ENCODE measurements at regions not wholly inside any gene's neighbourhood (a gene's known extent, or its start where the extent isn't known, plus 50 kb on each side); places are given as distances from the start of the nearest gene placed in this dataset.

DNA sequence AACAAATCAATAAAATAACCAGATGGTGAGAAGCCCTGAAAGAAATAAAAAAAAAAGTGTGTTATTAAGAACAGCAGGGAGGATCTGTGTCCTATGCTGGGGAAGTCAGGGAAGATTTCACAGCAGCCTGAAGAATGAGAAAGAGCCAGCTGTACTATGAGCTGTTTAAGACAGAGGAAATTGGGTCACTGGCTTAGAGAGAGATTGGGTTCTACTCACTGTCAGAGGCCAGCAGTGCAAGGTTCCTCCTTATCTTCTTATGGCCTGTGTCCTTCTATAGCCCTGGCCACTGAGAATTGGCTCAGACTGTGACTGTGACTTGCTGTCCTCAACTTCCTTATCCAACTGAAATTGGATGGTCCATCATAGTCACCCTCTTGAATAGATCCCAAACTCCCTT, 54.8 kb upstream of the FDX1 start:
- H3K79me2 ChIP-seq (ENCODE audit: insufficient read depth, low read length): no peaks in the 10 kb centered on the region
- H3K9me3 ChIP-seq (ENCODE audit: insufficient read depth, low read length, severe bottlenecking): no peaks in the 10 kb centered on the region
- no peaks in the 10 kb centered on the region for H3K27me3 ChIP-seq (ENCODE audit: insufficient read depth, low read length, poor library complexity)
- TF ChIP-seq EZH2 (IDR thresholded peaks at IDR 0.05; ENCODE audit: borderline replicate concordance, low read depth, low read length, severe bottlenecking): no peak
- no peak overlapping the region for H2AFZ ChIP-seq (ENCODE audit: low read depth, low read length)
- no peak overlapping the region for H3K4me2 ChIP-seq (ENCODE audit: insufficient read depth, low read length)
- H4K20me1 ChIP-seq (ENCODE audit: insufficient read depth, low read length): no peaks in the 10 kb centered on the region
- H3K4me3 ChIP-seq (ENCODE audit: low read depth in 1 of 2, low read length in 2 of 2): no peak overlapping the region
- H3K36me3 ChIP-seq (ENCODE audit: insufficient read depth, low read length): no peaks in the 10 kb centered on the region
- no peak overlapping the region for H3K9ac ChIP-seq (ENCODE audit: low read depth, low read length)
- no peak overlapping the region for H3K27ac ChIP-seq (ENCODE audit: low read length)
- ATAC-seq (ENCODE audit: insufficient read depth, low read depth): no peak
- no peaks in the 10 kb centered on the region for H3K4me1 ChIP-seq (ENCODE audit: insufficient read depth, low read length)
- DNase-seq: no peak

DNA sequence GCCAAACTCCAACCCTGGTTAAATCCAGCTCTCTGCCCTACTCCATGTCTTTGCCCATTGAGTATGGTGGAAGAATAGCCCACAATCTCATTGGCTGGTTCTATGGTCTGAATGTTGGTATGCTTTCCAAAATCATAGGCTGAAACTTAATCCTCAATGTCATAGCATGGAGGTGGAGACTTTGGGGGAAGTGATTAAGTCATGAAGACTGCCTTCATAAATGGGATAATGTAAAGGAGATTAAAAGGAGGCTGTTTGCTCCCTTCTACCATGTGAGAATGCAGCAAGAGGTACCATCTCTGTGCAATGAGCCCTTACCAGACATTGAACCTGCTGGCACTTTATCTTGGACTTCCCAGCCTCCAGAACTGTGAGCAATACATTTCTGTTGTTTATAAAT, 54.4 kb upstream of the FDX1 start:
- H3K9me3 ChIP-seq (ENCODE audit: insufficient read depth, low read length, severe bottlenecking): no peaks in the 10 kb centered on the region
- ATAC-seq (ENCODE audit: insufficient read depth, low read depth) (no peak), DNase-seq (no peak)
- H2AFZ ChIP-seq (ENCODE audit: low read depth, low read length): no peak overlapping the region
- no peaks in the 10 kb centered on the region for H4K20me1 ChIP-seq (ENCODE audit: insufficient read depth, low read length)
- no peak overlapping the region for H3K4me3 ChIP-seq (ENCODE audit: low read depth in 1 of 2, low read length in 2 of 2)
- no peaks in the 10 kb centered on the region for H3K4me1 ChIP-seq (ENCODE audit: insufficient read depth, low read length)
- H3K79me2 ChIP-seq (ENCODE audit: insufficient read depth, low read length): no peaks in the 10 kb centered on the region
- H3K4me2 ChIP-seq (ENCODE audit: insufficient read depth, low read length): no peak overlapping the region
- no peaks in the 10 kb centered on the region for H3K36me3 ChIP-seq (ENCODE audit: insufficient read depth, low read length)
- no peak overlapping the region for H3K27ac ChIP-seq (ENCODE audit: low read length)
- TF ChIP-seq EZH2 (IDR thresholded peaks at IDR 0.05; ENCODE audit: borderline replicate concordance, low read depth, low read length, severe bottlenecking): no peak
- TF ChIP-seq, protein P1, sequence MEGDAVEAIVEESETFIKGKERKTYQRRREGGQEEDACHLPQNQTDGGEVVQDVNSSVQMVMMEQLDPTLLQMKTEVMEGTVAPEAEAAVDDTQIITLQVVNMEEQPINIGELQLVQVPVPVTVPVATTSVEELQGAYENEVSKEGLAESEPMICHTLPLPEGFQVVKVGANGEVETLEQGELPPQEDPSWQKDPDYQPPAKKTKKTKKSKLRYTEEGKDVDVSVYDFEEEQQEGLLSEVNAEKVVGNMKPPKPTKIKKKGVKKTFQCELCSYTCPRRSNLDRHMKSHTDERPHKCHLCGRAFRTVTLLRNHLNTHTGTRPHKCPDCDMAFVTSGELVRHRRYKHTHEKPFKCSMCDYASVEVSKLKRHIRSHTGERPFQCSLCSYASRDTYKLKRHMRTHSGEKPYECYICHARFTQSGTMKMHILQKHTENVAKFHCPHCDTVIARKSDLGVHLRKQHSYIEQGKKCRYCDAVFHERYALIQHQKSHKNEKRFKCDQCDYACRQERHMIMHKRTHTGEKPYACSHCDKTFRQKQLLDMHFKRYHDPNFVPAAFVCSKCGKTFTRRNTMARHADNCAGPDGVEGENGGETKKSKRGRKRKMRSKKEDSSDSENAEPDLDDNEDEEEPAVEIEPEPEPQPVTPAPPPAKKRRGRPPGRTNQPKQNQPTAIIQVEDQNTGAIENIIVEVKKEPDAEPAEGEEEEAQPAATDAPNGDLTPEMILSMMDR (IDR thresholded peaks at IDR 0.05; ENCODE audit: borderline replicate concordance, extremely low read depth, low read length, poor library complexity, severe bottlenecking): no peak
- no peaks in the 10 kb centered on the region for H3K27me3 ChIP-seq (ENCODE audit: insufficient read depth, low read length, poor library complexity)
- no peak overlapping the region for H3K9ac ChIP-seq (ENCODE audit: low read depth, low read length)

DNA sequence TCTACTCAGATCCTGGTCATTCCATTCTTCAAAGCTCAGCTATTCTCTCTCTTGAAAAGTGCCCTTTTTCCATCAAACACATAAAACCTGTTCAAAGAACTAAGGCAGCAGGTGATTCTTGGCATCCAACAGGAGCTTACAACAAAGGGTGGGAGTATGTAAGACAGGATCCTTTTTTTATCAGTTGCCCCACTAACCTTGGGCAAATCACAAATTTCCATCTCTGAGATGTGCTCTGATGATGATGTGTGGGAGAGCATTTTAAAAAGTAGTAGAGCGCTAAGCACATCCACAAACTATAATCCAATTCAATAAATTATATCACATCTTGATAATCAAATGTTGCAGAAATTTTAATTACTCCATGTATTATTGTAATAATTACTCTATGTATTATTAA, 53.7 kb upstream of the FDX1 start:
- TF ChIP-seq EZH2 (IDR thresholded peaks at IDR 0.05; ENCODE audit: borderline replicate concordance, low read depth, low read length, severe bottlenecking): no peak
- TF ChIP-seq, protein P1 (IDR thresholded peaks at IDR 0.05; ENCODE audit: borderline replicate concordance, extremely low read depth, low read length, poor library complexity, severe bottlenecking): no peak

DNA sequence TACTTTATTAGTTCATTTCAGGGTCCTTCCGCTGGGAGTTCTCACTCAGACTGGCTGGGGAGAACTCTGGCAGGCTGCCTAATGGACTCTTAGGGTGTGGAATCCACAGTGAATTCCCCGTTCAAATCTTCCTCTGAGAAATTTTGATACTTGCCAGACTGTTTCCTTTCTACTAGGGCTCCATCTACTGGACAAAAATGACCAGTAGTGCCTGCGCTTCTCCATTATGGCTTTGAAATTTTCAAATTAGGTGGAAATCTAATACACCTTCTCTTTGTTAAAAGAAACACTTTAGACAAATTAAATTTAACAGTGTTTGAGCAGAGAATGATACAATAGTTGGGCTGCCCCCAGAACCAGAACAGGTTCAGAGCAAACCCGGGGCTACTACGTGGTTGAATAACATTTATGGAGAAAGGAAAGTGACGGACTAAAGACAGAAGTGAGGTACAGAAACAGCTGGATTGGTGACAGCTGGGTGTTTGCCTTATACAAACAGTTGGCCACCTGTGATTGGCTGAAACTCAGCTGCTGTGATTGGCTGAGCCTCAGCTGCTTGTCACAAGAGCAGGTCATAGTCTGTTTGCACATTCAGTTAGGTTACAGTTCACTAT, 52.9 kb upstream of the FDX1 start:
- Histone ChIP-seq H3K36me3 (ENCODE audit: insufficient read depth, low read length) (no peaks in the 10 kb centered on the region), H3K9me3 (ENCODE audit: insufficient read depth, low read length, severe bottlenecking) (no peaks in the 10 kb centered on the region), H4K20me1 (ENCODE audit: insufficient read depth, low read length) (no peaks in the 10 kb centered on the region), H3K27ac (ENCODE audit: low read length) (no peak overlapping the region), H3K4me2 (ENCODE audit: insufficient read depth, low read length) (no peak overlapping the region), H3K9ac (ENCODE audit: low read depth, low read length) (no peak overlapping the region), H2AFZ (ENCODE audit: low read depth, low read length) (no peak overlapping the region), H3K79me2 (ENCODE audit: insufficient read depth, low read length) (no peaks in the 10 kb centered on the region), H3K4me3 (ENCODE audit: low read depth in 1 of 2, low read length in 2 of 2) (no peak overlapping the region), H3K4me1 (ENCODE audit: insufficient read depth, low read length) (no peaks in the 10 kb centered on the region), H3K27me3 (ENCODE audit: insufficient read depth, low read length, poor library complexity) (no peaks in the 10 kb centered on the region)
- DNase-seq (peak; percentile 18), ATAC-seq (ENCODE audit: insufficient read depth, low read depth) (peak; percentile 67)
- no peak for TF ChIP-seq EZH2 (IDR thresholded peaks at IDR 0.05; ENCODE audit: borderline replicate concordance, low read depth, low read length, severe bottlenecking)
- TF ChIP-seq, protein P1 (IDR thresholded peaks at IDR 0.05; ENCODE audit: borderline replicate concordance, extremely low read depth, low read length, poor library complexity, severe bottlenecking): peak; percentile 74

More for the DNA sequence above, 53.7 kb upstream of the FDX1 start:
- no peak overlapping the region for H2AFZ ChIP-seq (ENCODE audit: low read depth, low read length)
- no peaks in the 10 kb centered on the region for H4K20me1 ChIP-seq (ENCODE audit: insufficient read depth, low read length)
- no peak overlapping the region for H3K27ac ChIP-seq (ENCODE audit: low read length)
- ATAC-seq (ENCODE audit: insufficient read depth, low read depth): no peak
- no peak overlapping the region for H3K4me3 ChIP-seq (ENCODE audit: low read depth in 1 of 2, low read length in 2 of 2)
- H3K79me2 ChIP-seq (ENCODE audit: insufficient read depth, low read length): no peaks in the 10 kb centered on the region
- H3K27me3 ChIP-seq (ENCODE audit: insufficient read depth, low read length, poor library complexity): no peaks in the 10 kb centered on the region
- DNase-seq: no peak
- no peaks in the 10 kb centered on the region for H3K9me3 ChIP-seq (ENCODE audit: insufficient read depth, low read length, severe bottlenecking)
- no peak overlapping the region for H3K9ac ChIP-seq (ENCODE audit: low read depth, low read length)
- H3K4me1 ChIP-seq (ENCODE audit: insufficient read depth, low read length): no peaks in the 10 kb centered on the region
- H3K36me3 ChIP-seq (ENCODE audit: insufficient read depth, low read length): no peaks in the 10 kb centered on the region
- H3K4me2 ChIP-seq (ENCODE audit: insufficient read depth, low read length): no peak overlapping the region

Data from DND-41 (cell line).